ENCODE measurements at regions not wholly inside any gene's neighbourhood (a gene's known extent, or its start where the extent isn't known, plus 50 kb on each side); places are given as distances from the start of the nearest gene placed in this dataset.

DNA sequence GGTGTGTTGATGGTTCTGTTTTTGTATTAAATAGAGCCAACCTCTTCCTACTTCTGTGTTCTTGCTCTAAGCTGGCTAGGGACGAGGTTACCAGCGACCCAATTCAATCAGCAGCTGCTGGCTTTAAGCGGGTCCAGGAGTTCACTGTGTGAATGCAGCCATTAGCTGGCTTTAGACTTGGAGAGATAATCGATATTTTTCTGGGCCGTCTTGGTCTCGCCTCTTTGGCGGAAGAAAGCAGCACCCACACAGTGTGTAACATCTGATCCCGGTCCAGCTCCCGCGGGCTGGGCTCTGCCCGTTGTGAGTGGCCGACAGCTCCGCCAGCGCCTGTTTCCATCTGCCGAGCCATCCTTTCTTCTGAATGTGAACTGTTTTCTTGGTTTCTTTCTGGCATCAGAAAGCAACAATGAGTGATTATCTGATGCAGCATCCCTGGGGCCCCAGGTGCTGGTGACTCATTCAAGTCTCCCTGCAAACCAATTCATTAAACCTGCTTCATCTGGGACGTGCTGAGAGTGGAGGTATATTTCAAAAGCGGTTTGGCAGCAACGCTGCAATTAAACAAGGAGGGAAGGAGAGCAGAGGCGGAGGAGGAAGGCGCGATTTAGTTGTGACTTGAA lies 90.8 kb upstream of the IRX4 start:
- TF ChIP-seq, protein P1, sequence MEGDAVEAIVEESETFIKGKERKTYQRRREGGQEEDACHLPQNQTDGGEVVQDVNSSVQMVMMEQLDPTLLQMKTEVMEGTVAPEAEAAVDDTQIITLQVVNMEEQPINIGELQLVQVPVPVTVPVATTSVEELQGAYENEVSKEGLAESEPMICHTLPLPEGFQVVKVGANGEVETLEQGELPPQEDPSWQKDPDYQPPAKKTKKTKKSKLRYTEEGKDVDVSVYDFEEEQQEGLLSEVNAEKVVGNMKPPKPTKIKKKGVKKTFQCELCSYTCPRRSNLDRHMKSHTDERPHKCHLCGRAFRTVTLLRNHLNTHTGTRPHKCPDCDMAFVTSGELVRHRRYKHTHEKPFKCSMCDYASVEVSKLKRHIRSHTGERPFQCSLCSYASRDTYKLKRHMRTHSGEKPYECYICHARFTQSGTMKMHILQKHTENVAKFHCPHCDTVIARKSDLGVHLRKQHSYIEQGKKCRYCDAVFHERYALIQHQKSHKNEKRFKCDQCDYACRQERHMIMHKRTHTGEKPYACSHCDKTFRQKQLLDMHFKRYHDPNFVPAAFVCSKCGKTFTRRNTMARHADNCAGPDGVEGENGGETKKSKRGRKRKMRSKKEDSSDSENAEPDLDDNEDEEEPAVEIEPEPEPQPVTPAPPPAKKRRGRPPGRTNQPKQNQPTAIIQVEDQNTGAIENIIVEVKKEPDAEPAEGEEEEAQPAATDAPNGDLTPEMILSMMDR (IDR thresholded peaks at IDR 0.05; ENCODE audit: low read depth, low read length) = no peak
- DNase-seq (ENCODE audit: low read depth, low spot score) = no peak
- in situ Hi-C loops (cut with HindIII; ENCODE audit: low sequenced_read_pairs) = no loop called here
- no peak overlapping the region for H3K4me3 ChIP-seq (ENCODE audit: low read depth, low read length)

DNA sequence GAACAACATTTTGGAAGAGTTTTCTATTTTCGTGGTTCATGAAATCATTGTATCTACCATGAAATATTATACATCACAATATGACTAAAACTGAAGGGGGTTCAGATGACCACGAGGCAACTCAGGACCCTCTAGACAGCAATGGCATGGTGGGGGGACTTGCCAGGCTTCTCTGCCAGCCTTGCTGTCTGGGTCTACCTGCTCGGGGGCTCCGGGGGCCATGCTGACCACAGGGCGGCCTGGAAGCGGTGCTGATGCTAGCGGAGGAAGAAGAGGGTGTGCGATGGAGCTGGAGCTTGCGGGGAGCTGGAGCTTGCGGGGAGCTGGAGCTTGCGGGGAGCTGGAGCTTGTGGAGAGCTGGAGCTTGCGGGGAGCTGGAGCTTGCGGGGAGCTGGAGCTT lies 89.2 kb upstream of the IRX4 start:
- no peak for DNase-seq (ENCODE audit: low read depth, low spot score)
- TF ChIP-seq, protein P1 (IDR thresholded peaks at IDR 0.05; ENCODE audit: low read depth, low read length) = no peak
- no peak overlapping the region for H3K4me3 ChIP-seq (ENCODE audit: low read depth, low read length)
- in situ Hi-C loops (cut with HindIII; ENCODE audit: low sequenced_read_pairs) = no loop called here

DNA sequence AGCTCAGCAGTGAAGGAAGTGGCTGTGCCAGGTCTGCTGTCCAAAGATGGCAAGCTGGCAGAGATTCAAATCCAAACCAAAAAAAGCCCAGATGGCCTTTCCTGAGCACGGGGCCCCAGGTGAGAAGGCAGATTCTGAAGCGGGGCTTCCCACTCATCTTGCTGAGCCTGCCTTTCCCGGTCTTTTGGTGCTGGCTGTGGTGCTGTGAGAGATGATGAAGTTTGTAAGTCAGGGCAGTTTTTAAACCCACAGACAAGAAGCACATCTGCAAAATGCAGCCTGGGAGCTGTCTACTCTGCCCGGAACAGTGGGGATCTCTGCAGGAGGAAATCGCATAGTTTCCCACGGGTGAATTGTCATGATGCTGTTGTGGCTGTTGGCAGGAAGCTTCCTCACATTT lies 85.0 kb upstream of the IRX4 start:
- TF ChIP-seq, protein P1 (IDR thresholded peaks at IDR 0.05; ENCODE audit: low read depth, low read length) = no peak
- in situ Hi-C loops (cut with HindIII; ENCODE audit: low sequenced_read_pairs) = no loop called here
- H3K4me3 ChIP-seq (ENCODE audit: low read depth, low read length) = no peak overlapping the region
- no peak for DNase-seq (ENCODE audit: low read depth, low spot score)

DNA sequence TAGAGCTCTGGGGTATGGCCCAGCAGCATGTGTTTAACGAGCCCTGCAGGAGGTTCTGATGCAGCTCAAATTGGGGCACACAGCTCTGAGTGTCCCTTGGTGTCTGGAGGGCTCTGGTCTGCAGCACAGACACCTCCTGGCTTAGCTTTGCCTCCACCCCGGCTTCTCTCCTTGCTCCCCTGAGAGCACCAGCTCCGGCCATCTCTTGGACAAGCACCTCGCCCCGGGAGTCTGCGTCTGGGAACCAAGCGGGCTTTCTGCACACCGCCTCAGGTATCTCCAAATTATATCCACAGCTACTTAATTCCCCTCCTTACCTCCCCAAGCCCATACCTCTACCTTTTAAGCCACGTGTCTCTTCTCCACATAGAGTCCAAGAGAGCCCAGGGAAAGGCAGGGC lies 83.7 kb upstream of the IRX4 start:
- TF ChIP-seq, protein P1 (IDR thresholded peaks at IDR 0.05; ENCODE audit: low read depth, low read length) = no peak
- in situ Hi-C loops (cut with HindIII; ENCODE audit: low sequenced_read_pairs) = no loop called here
- no peak overlapping the region for H3K4me3 ChIP-seq (ENCODE audit: low read depth, low read length)
- no peak for DNase-seq (ENCODE audit: low read depth, low spot score)

DNA sequence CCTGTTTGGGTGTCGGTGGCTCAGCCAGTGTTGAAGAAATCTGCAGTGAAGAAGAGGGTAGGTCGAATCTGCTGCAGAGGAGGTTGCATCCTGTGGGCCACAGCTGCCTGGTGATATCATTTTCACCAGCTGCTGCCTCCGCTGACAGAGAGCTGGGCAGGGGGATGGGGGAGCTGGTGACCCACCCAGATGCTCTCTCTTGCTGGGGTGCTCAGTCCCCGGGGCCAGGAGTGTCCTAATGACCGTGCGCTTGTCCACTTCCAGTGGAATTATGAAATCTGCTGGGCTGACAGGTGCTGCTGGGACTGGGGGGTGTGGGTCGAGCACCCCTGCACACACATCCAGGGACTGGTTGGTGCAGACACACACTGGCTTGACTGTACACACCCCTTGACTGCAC lies 83.2 kb upstream of the IRX4 start:
- DNase-seq (ENCODE audit: low read depth, low spot score) = no peak
- TF ChIP-seq, protein P1 (IDR thresholded peaks at IDR 0.05; ENCODE audit: low read depth, low read length) = no peak
- in situ Hi-C loops (cut with HindIII; ENCODE audit: low sequenced_read_pairs) = no loop called here
- H3K4me3 ChIP-seq (ENCODE audit: low read depth, low read length) = no peak overlapping the region

DNA sequence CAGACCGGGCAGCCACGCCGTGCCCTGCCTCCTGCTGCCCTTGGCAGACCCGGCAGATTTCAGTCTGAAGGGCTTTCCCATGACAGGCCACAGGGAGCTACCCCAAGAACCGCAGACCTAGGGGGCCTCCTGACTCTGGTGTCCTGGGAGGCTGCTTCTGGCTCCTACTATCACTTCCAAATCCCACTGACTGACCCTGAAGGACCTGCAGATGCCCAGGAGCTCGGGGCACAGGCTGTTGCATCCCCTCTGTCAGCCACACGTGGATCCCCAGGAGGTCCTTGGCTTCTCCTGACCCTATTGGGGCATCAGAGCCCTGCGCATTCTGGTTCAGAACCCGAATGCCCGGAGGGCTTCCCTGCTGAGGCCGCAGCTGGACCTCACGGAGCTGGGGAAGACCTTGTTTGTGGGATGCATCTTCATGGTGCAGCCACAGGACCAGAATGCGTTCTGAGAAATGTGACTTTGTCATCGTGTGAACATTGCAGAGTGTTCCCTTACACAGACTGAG lies 81.3 kb upstream of the IRX4 start:
- no peak for DNase-seq (ENCODE audit: low read depth, low spot score)
- in situ Hi-C loops (cut with HindIII; ENCODE audit: low sequenced_read_pairs) = no loop called here
- H3K4me3 ChIP-seq (ENCODE audit: low read depth, low read length) = no peak overlapping the region
- TF ChIP-seq, protein P1 (IDR thresholded peaks at IDR 0.05; ENCODE audit: low read depth, low read length) = no peak

Measured in astrocyte of the spinal cord (primary cell).